LNCaP clone FGC (cell line): ENCODE measurements at regions not wholly inside any gene's neighbourhood (a gene's known extent, or its start where the extent isn't known, plus 50 kb on each side); places are given as distances from the start of the nearest gene placed in this dataset.

Experiments used
- DNase-seq: peaks from one replicate; pipeline ENCODE4 v3.0.0-alpha.2; 2011; ENCODE audit warnings: low read depth
- H3K4me3 ChIP-seq: 2 replicates; pipeline ENCODE4 v1.5.1; 2011; ENCODE audit warnings: mild to moderate bottlenecking, low read depth, low read length, control low read depth
- CTCF ChIP-seq: IDR thresholded peaks from 2 replicates; pipeline ENCODE4 v1.5.1; 2012; ENCODE audit warnings: mild to moderate bottlenecking; ENCODE audit not compliant: control insufficient read depth, insufficient read depth; ENCODE audit errors: extremely low read depth

GRCh38 chr1:81220614-81221071 is 580.1 kb upstream of the ADGRL2 start:
- no peak for TF ChIP-seq CTCF
- H3K4me3 ChIP-seq: no peak overlapping the region
- DNase-seq: no peak

- no peak overlapping the region for H3K4me3 ChIP-seq
- TF ChIP-seq CTCF: no peak
- no peak for DNase-seq
Measured at GRCh38 chr1:81217058-81217457, 583.7 kb upstream of the ADGRL2 start.

GRCh38 chr1:81213279-81213678 is 587.5 kb upstream of the ADGRL2 start:
- H3K4me3 ChIP-seq: no peak overlapping the region
- no peak for TF ChIP-seq CTCF
- DNase-seq: no peak

- no peak for TF ChIP-seq CTCF
- no peak for DNase-seq
- no peak overlapping the region for H3K4me3 ChIP-seq
Measured at GRCh38 chr1:81209461-81209860, 591.3 kb upstream of the ADGRL2 start.

- DNase-seq: no peak
- H3K4me3 ChIP-seq: no peak overlapping the region
- TF ChIP-seq CTCF: no peak
Measured at GRCh38 chr1:81208441-81208840, 592.3 kb upstream of the ADGRL2 start.

GRCh38 chr1:81205956-81206355 is 594.8 kb upstream of the ADGRL2 start:
- DNase-seq: no peak
- no peak overlapping the region for H3K4me3 ChIP-seq

GRCh38 chr1:81201779-81202178 is 599.0 kb upstream of the ADGRL2 start:
- H3K4me3 ChIP-seq: no peak overlapping the region
- no peak for TF ChIP-seq CTCF
- DNase-seq: no peak

More at GRCh38 chr1:81205956-81206355, 594.8 kb upstream of the ADGRL2 start:
- TF ChIP-seq CTCF: no peak
